ENCODE measurements at regions not wholly inside any gene's neighbourhood (a gene's known extent, or its start where the extent isn't known, plus 50 kb on each side); places are given as distances from the start of the nearest gene placed in this dataset.

GRCh38 chr7:69263550-69263949 is 334.7 kb upstream of the AUTS2 start:
- no peak for TF ChIP-seq CTCF (conservative IDR thresholded peaks at IDR 0.05; ENCODE audit: low read depth, low read length)
- no peak for TF ChIP-seq EZH2 (IDR thresholded peaks at IDR 0.05; ENCODE audit: low read length, unreplicated experiment)
